Liver (tissue), 7 donors: ENCODE measurements at regions not wholly inside any gene's neighbourhood (a gene's known extent, or its start where the extent isn't known, plus 50 kb on each side); places are given as distances from the start of the nearest gene placed in this dataset.

Source experiments
- DNase-seq: peaks from one replicate; pipeline ENCODE4 v3.0.0-alpha.2; 2017; ENCODE audit warnings: low spot score
- H3K27ac ChIP-seq, 2 donors: one replicate each; pipeline ENCODE4 v1.7.0; 2013; ENCODE audit warnings: inconsistent platforms in 2 of 2, low read length in 2 of 2, control low read depth in 1 of 2, low read depth in 1 of 2, mild to moderate bottlenecking in 1 of 2
- H3K27me3 ChIP-seq, 4 donors: one replicate each; pipeline versions ENCODE4 v1.6.1 to v1.7.0; 2013; ENCODE audit warnings: low read length in 3 of 4, inconsistent platforms in 1 of 4, mild to moderate bottlenecking in 1 of 4, moderate library complexity in 1 of 4; ENCODE audit not compliant: control insufficient read depth in 4 of 4, insufficient read depth in 4 of 4
- H3K36me3 ChIP-seq, 4 donors: one replicate each; pipeline versions ENCODE4 v1.6.1 to v1.7.0; 2013; ENCODE audit warnings: low read length in 3 of 4, mild to moderate bottlenecking in 3 of 4, low read depth in 1 of 4, moderate library complexity in 1 of 4; ENCODE audit not compliant: control insufficient read depth in 4 of 4, insufficient read depth in 3 of 4
- H3K4me1 ChIP-seq, 4 donors: one replicate each; pipeline versions ENCODE4 v1.6.1 to v1.7.0; 2013; ENCODE audit warnings: low read length in 3 of 4, mild to moderate bottlenecking in 3 of 4, moderate library complexity in 1 of 4; ENCODE audit not compliant: control insufficient read depth in 4 of 4, insufficient read depth in 4 of 4
- H3K4me3 ChIP-seq, 3 donors: one replicate each; pipeline versions ENCODE4 v1.6.1 to v1.7.0; 2013; ENCODE audit warnings: low read length in 3 of 3, control low read depth in 1 of 3, low read depth in 1 of 3, mild to moderate bottlenecking in 1 of 3
- H3K9ac ChIP-seq, 2 donors: one replicate each; pipeline ENCODE4 v1.7.0; 2013; ENCODE audit warnings: low read length in 2 of 2, mild to moderate bottlenecking in 2 of 2, moderate library complexity in 2 of 2, control low read depth in 1 of 2, low read depth in 1 of 2
- H3K9me3 ChIP-seq, 4 donors: one replicate each; pipeline versions ENCODE4 v1.6.1 to v1.7.0; 2013; ENCODE audit warnings: low read length in 3 of 4; ENCODE audit not compliant: control insufficient read depth in 4 of 4
- ATF3 ChIP-seq: IDR thresholded peaks from 2 replicates; pipeline ENCODE4 v1.6.1; 2016; ENCODE audit warnings: antibody characterized with exemption
- EGR1 ChIP-seq, 2 donors: IDR thresholded peaks; 2 replicates each; pipeline ENCODE4 v1.6.1; 2016 to 2018; ENCODE audit warnings: antibody characterized with exemption in 2 of 2, low read depth in 2 of 2
- FOXA1 ChIP-seq: IDR thresholded peaks from 2 replicates; pipeline ENCODE4 v1.6.1; 2016; ENCODE audit warnings: antibody characterized with exemption
- FOXA2 ChIP-seq: IDR thresholded peaks from 2 replicates; pipeline ENCODE4 v1.6.1; 2016; ENCODE audit warnings: antibody characterized with exemption
- GABPA ChIP-seq, 2 donors: IDR thresholded peaks in 1 of 2; conservative IDR thresholded peaks in 1 of 2; 2 replicates each; pipeline ENCODE4 v1.6.1; 2016; ENCODE audit warnings: antibody characterized with exemption in 2 of 2, mild to moderate bottlenecking in 1 of 2, moderate library complexity in 1 of 2
- HNF4A ChIP-seq, 2 donors: conservative IDR thresholded peaks; 2 replicates each; pipeline ENCODE4 v1.6.1; 2016; ENCODE audit warnings: antibody characterized with exemption in 2 of 2, mild to moderate bottlenecking in 2 of 2
- HNF4G ChIP-seq: IDR thresholded peaks from 2 replicates; pipeline ENCODE4 v1.6.1; 2016; ENCODE audit warnings: antibody characterized with exemption
- JUND ChIP-seq, 2 donors: IDR thresholded peaks; 2 replicates each; pipeline ENCODE4 v1.6.1; 2016; ENCODE audit warnings: antibody characterized with exemption in 2 of 2
- MAX ChIP-seq: IDR thresholded peaks from 2 replicates; pipeline ENCODE4 v1.6.1; 2016; ENCODE audit warnings: antibody characterized with exemption
- NR2F2 ChIP-seq: IDR thresholded peaks from 2 replicates; pipeline ENCODE4 v1.6.1; 2016; ENCODE audit warnings: antibody characterized with exemption
- RAD21 ChIP-seq, 2 donors: IDR thresholded peaks; 2 replicates each; pipeline ENCODE4 v1.6.1; 2016; ENCODE audit warnings: antibody characterized with exemption in 2 of 2, mild to moderate bottlenecking in 2 of 2
- REST ChIP-seq: IDR thresholded peaks from 2 replicates; pipeline ENCODE4 v1.6.1; 2016; ENCODE audit warnings: antibody characterized with exemption, mild to moderate bottlenecking
- RXRA ChIP-seq, 2 donors: IDR thresholded peaks; 2 replicates each; pipeline ENCODE4 v1.6.1; 2017 to 2018; ENCODE audit warnings: antibody characterized with exemption in 2 of 2, mild to moderate bottlenecking in 1 of 2
- SP1 ChIP-seq: IDR thresholded peaks from 2 replicates; pipeline ENCODE4 v1.6.1; 2018; ENCODE audit warnings: antibody characterized with exemption, mild to moderate bottlenecking
- TAF1 ChIP-seq: conservative IDR thresholded peaks from 2 replicates; pipeline ENCODE4 v1.6.1; 2016; ENCODE audit warnings: antibody characterized with exemption, mild to moderate bottlenecking
- YY1 ChIP-seq: IDR thresholded peaks from 2 replicates; pipeline ENCODE4 v1.6.1; 2016; ENCODE audit warnings: antibody characterized with exemption, mild to moderate bottlenecking
- ZBTB33 ChIP-seq: IDR thresholded peaks from 2 replicates; pipeline ENCODE4 v1.6.1; 2016; ENCODE audit warnings: antibody characterized with exemption
- WGBS: extraction: QIAGEN DNeasy Blood & Tissue Kit; methylation state at CpG from one replicate; pipeline ENCODE4 v1.1.7; 2013; 5-methylcytosine and 5-hydroxymethylcytosine counted together
- donor health status: healthy.
- donor health status: healthy.
- donor health status: healthy.
- donor health status: healthy.

- peak; percentile 53 for DNase-seq
- no peaks in the 10 kb centered on the region for H3K27me3 ChIP-seq
- peaks cover 1 to 10% (median 7%) of the 10 kb centered on the region in 4 donors for H3K4me1 ChIP-seq
- no peak overlapping the region for H3K27ac ChIP-seq
- TF ChIP-seq HNF4G = peak; percentile 77
- TF ChIP-seq RXRA (IDR thresholded peaks at IDR 0.05) = peak; percentile 47 to 60
- no peak for TF ChIP-seq TAF1
- no peak for TF ChIP-seq MAX
- peak; percentile 45 to 65 for TF ChIP-seq RAD21 (IDR thresholded peaks at IDR 0.05)
- no peak for TF ChIP-seq EGR1 (IDR thresholded peaks at IDR 0.05; ENCODE audit: low read depth in 2 of 2)
- TF ChIP-seq ZBTB33 = no peak
- TF ChIP-seq SP1 = peak; percentile 77
- TF ChIP-seq ATF3 = no peak
- no peak for TF ChIP-seq FOXA2
- peak; percentile 61 for TF ChIP-seq YY1
- TF ChIP-seq FOXA1 = no peak
- TF ChIP-seq HNF4A (conservative IDR thresholded peaks at IDR 0.05) = peak; percentile 92 to 94
- TF ChIP-seq NR2F2 = no peak
- no peaks in the 10 kb centered on the region for H3K36me3 ChIP-seq
- 45% methylated on average over 8 of the region's 8 CpGs for WGBS
- no peak overlapping the region for H3K9ac ChIP-seq
- H3K9me3 ChIP-seq = no peaks in the 10 kb centered on the region
- no peak overlapping the region for H3K4me3 ChIP-seq
Observed at GRCh38 chr21:43311301-43311817, 115.6 kb downstream of the SIK1 start.

GRCh38 chr21:43308815-43309283 lies 118.1 kb downstream of the SIK1 start:
- no peaks in the 10 kb centered on the region for H3K27me3 ChIP-seq
- no peak for DNase-seq
- no peak overlapping the region for H3K9ac ChIP-seq
- 92% methylated on average over 10 of the region's 10 CpGs for WGBS
- peaks cover 0 to 10% (median 7%) of the 10 kb centered on the region in 4 donors for H3K4me1 ChIP-seq
- H3K9me3 ChIP-seq = no peaks in the 10 kb centered on the region
- no peak overlapping the region for H3K27ac ChIP-seq
- no peak for TF ChIP-seq FOXA1
- TF ChIP-seq HNF4G = no peak
- TF ChIP-seq MAX = no peak
- TF ChIP-seq RAD21 (IDR thresholded peaks at IDR 0.05) = no peak
- no peak for TF ChIP-seq SP1
- TF ChIP-seq ATF3 = no peak
- TF ChIP-seq GABPA (IDR thresholded peaks at IDR 0.05 in 1 of 2, conservative IDR thresholded peaks at IDR 0.05 in 1 of 2) = no peak
- TF ChIP-seq HNF4A (conservative IDR thresholded peaks at IDR 0.05) = no peak
- TF ChIP-seq REST = no peak
- no peak for TF ChIP-seq ZBTB33
- no peak for TF ChIP-seq RXRA (IDR thresholded peaks at IDR 0.05)
- no peak for TF ChIP-seq JUND (IDR thresholded peaks at IDR 0.05)
- no peak for TF ChIP-seq NR2F2
- H3K4me3 ChIP-seq = no peak overlapping the region
- H3K36me3 ChIP-seq = no peaks in the 10 kb centered on the region
